ENCODE measurements at regions not wholly inside any gene's neighbourhood (a gene's known extent, or its start where the extent isn't known, plus 50 kb on each side); places are given as distances from the start of the nearest gene placed in this dataset.

DNA sequence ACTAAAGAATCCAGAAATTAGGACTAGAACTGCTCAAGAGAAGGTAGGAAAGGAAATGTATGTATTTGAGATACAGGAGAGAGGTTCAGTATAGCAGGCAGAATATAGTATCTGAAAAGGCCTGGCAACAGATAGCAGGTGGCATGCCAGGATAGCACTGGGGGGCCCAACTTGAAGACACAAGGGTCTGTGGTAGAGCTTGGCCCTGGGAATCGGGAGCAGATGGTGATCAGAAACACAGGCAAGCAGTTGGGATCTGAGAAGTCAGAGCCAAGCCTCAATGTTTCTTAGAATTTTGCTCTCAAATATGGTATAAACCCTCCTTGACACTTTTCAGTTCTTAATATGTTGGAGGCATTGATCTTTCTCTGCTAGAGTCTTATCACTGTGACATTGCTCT lies 499.8 kb upstream of the CD180 start:
- H3K4me1 ChIP-seq (ENCODE audit: control insufficient read depth, insufficient read depth, low read length, poor library complexity, severe bottlenecking) = no peaks in the 10 kb centered on the region
- H3K36me3 ChIP-seq (ENCODE audit: control insufficient read depth, insufficient read depth, low read length) = no peaks in the 10 kb centered on the region
- H3K27me3 ChIP-seq (ENCODE audit: control insufficient read depth, insufficient read depth, low read length) = no peaks in the 10 kb centered on the region
- peaks cover 0 to 4% (median 1%) of the 10 kb centered on the region in 7 donors for H3K9me3 Mint-ChIP-seq
- H3K9me3 ChIP-seq (ENCODE audit: control insufficient read depth in 2 of 2, low read length in 2 of 2) = no peaks in the 10 kb centered on the region
- H3K27me3 Mint-ChIP-seq = no peaks in the 10 kb centered on the region
- no peak overlapping the region for H3K27ac Mint-ChIP-seq
- H3K4me3 ChIP-seq (ENCODE audit: low read depth, low read length) = no peak overlapping the region
- H3K4me3 Mint-ChIP-seq = no peak overlapping the region
- no peaks in the 10 kb centered on the region for H3K4me1 Mint-ChIP-seq
- DNase-seq (no peak), ATAC-seq (ENCODE audit: low read depth in 2 of 2) (no peak)
- H3K27ac ChIP-seq (ENCODE audit: insufficient read depth, low read length, poor library complexity, severe bottlenecking) = no peak overlapping the region
- H3K36me3 Mint-ChIP-seq = no peaks in the 10 kb centered on the region

DNA sequence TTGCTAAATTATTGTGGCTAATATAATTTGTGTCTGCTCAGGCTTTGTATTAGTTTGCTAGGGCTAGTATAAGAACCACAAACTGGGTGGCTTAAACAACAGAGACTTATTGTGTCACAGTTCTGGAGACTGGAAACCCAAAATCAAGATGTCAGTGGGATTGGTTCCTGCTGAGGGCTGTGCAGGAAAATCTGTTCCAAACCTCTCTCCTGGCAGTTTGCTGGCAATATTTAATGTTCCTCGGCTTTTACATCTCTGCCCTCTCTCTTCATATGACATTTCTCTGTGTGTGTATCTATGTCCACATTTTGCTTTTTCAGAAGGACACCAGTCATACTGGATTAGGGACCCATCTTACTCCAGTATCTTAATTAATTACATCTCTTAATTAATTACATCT lies 498.8 kb upstream of the CD180 start:
- H3K9me3 Mint-ChIP-seq = peaks cover 0 to 4% (median 0%) of the 10 kb centered on the region in 7 donors
- H3K4me1 Mint-ChIP-seq = no peaks in the 10 kb centered on the region
- H3K4me3 Mint-ChIP-seq = no peak overlapping the region
- H3K36me3 Mint-ChIP-seq = no peaks in the 10 kb centered on the region
- Histone ChIP-seq H3K4me3 (ENCODE audit: low read depth, low read length) (no peak overlapping the region), H3K4me1 (ENCODE audit: control insufficient read depth, insufficient read depth, low read length, poor library complexity, severe bottlenecking) (no peaks in the 10 kb centered on the region), H3K36me3 (ENCODE audit: control insufficient read depth, insufficient read depth, low read length) (no peaks in the 10 kb centered on the region), H3K27ac (ENCODE audit: insufficient read depth, low read length, poor library complexity, severe bottlenecking) (no peak overlapping the region), H3K9me3 (ENCODE audit: control insufficient read depth in 2 of 2, low read length in 2 of 2) (no peaks in the 10 kb centered on the region), H3K27me3 (ENCODE audit: control insufficient read depth, insufficient read depth, low read length) (no peaks in the 10 kb centered on the region)
- no peak for DNase-seq
- ATAC-seq (ENCODE audit: low read depth in 2 of 2) = no peak
- no peaks in the 10 kb centered on the region for H3K27me3 Mint-ChIP-seq
- H3K27ac Mint-ChIP-seq = no peak overlapping the region

GRCh38 chr5:67694810-67695191 lies 498.2 kb upstream of the CD180 start:
- Histone ChIP-seq H3K4me1 (ENCODE audit: control insufficient read depth, insufficient read depth, low read length, poor library complexity, severe bottlenecking) (no peaks in the 10 kb centered on the region), H3K36me3 (ENCODE audit: control insufficient read depth, insufficient read depth, low read length) (no peaks in the 10 kb centered on the region), H3K9me3 (ENCODE audit: control insufficient read depth in 2 of 2, low read length in 2 of 2) (no peaks in the 10 kb centered on the region), H3K27ac (ENCODE audit: insufficient read depth, low read length, poor library complexity, severe bottlenecking) (no peak overlapping the region), H3K4me3 (ENCODE audit: low read depth, low read length) (no peak overlapping the region), H3K27me3 (ENCODE audit: control insufficient read depth, insufficient read depth, low read length) (no peaks in the 10 kb centered on the region)
- H3K27me3 Mint-ChIP-seq = no peaks in the 10 kb centered on the region
- DNase-seq (no peak), ATAC-seq (ENCODE audit: low read depth in 2 of 2) (no peak)
- peaks cover 0 to 4% (median 0%) of the 10 kb centered on the region in 7 donors for H3K9me3 Mint-ChIP-seq
- no peak overlapping the region for H3K4me3 Mint-ChIP-seq
- no peak overlapping the region for H3K27ac Mint-ChIP-seq
- H3K36me3 Mint-ChIP-seq = no peaks in the 10 kb centered on the region
- H3K4me1 Mint-ChIP-seq = no peaks in the 10 kb centered on the region

DNA sequence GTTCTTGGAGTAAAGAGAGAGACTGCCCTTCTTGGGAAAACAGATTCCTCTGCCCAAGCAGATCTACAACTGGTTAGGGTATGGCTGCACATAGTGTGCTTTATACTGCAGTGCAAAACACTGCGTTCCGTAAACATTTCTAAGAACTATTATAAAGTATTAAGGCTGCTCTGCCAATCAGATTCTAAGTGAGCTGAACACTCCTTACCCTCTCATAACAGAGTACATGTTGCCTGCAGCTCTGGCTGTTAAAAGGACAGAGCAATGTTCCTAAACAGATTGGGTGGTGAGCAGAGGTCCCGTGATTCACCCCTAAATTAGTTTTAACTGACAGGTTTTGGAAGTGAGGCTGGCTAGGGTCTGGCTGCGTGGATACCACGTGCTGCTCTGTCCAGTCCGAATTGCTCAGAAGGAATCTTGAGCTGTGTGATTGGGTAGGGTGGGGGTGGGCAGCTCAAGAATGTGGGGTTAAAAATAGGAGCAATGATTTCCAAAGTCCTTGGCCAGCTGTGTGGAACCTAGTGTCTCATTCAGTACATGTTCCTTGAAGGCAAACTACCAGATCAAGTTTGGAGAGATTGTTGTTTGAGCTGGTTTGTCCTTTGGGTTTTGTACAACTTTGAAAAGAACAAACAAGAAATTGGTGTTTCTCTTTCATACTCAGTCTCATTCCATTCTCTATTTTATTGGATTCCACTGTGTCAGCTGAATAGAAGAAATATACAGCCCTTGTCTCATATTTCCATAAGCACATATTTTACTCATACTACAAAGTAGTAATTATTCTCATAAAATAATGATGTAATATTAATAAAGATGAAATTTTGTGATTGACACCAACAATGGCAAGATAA lies 497.6 kb upstream of the CD180 start:
- Mint-ChIP-seq H3K27me3 (no peaks in the 10 kb centered on the region), H3K9me3 (peaks cover 0 to 4% (median 0%) of the 10 kb centered on the region in 7 donors)
- no peak for DNase-seq

DNA sequence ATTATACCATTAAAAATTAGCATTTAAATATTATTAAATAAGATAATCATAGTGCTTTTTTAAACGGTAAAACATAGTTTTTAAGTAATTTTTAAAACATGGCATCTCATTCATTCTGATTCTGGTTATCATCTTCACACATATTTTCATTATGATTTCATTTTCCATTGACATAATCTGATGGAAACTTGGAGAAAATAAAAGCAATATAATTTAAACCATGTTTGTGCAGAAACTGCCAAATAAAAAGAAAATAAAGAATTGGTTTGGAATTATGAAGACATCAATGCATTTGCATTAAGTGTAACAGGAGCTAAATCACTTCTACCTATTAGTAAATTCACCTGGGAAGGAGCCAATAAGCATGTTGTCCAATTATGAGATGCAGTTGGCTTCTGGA lies 490.1 kb upstream of the CD180 start:
- H3K36me3 Mint-ChIP-seq = no peaks in the 10 kb centered on the region
- H3K4me1 ChIP-seq (ENCODE audit: control insufficient read depth, insufficient read depth, low read length, poor library complexity, severe bottlenecking) = no peaks in the 10 kb centered on the region
- no peak overlapping the region for H3K27ac Mint-ChIP-seq
- ATAC-seq (ENCODE audit: low read depth in 2 of 2) = no peak
- H3K27me3 ChIP-seq (ENCODE audit: control insufficient read depth, insufficient read depth, low read length) = peaks cover 4% of the 10 kb centered on the region
- no peak for DNase-seq
- no peaks in the 10 kb centered on the region for H3K36me3 ChIP-seq (ENCODE audit: control insufficient read depth, insufficient read depth, low read length)
- no peaks in the 10 kb centered on the region for H3K9me3 ChIP-seq (ENCODE audit: control insufficient read depth in 2 of 2, low read length in 2 of 2)
- H3K4me1 Mint-ChIP-seq = no peaks in the 10 kb centered on the region
- peaks cover 10% of the 10 kb centered on the region for H3K27me3 Mint-ChIP-seq
- H3K9me3 Mint-ChIP-seq = no peaks in the 10 kb centered on the region
- no peak overlapping the region for H3K4me3 Mint-ChIP-seq
- no peak overlapping the region for H3K27ac ChIP-seq (ENCODE audit: insufficient read depth, low read length, poor library complexity, severe bottlenecking)
- H3K4me3 ChIP-seq (ENCODE audit: low read depth, low read length) = no peak overlapping the region

More for the DNA sequence above, 497.6 kb upstream of the CD180 start:
- no peaks in the 10 kb centered on the region for H3K9me3 ChIP-seq (ENCODE audit: control insufficient read depth in 2 of 2, low read length in 2 of 2)
- H3K36me3 ChIP-seq (ENCODE audit: control insufficient read depth, insufficient read depth, low read length) = no peaks in the 10 kb centered on the region
- Mint-ChIP-seq H3K27ac (no peak overlapping the region), H3K4me3 (no peak overlapping the region), H3K4me1 (no peaks in the 10 kb centered on the region), H3K36me3 (no peaks in the 10 kb centered on the region)
- H3K27me3 ChIP-seq (ENCODE audit: control insufficient read depth, insufficient read depth, low read length) = no peaks in the 10 kb centered on the region
- H3K4me3 ChIP-seq (ENCODE audit: low read depth, low read length) = no peak overlapping the region
- ATAC-seq (ENCODE audit: low read depth in 2 of 2) = no peak
- no peak overlapping the region for H3K27ac ChIP-seq (ENCODE audit: insufficient read depth, low read length, poor library complexity, severe bottlenecking)
- H3K4me1 ChIP-seq (ENCODE audit: control insufficient read depth, insufficient read depth, low read length, poor library complexity, severe bottlenecking) = no peaks in the 10 kb centered on the region

DNA sequence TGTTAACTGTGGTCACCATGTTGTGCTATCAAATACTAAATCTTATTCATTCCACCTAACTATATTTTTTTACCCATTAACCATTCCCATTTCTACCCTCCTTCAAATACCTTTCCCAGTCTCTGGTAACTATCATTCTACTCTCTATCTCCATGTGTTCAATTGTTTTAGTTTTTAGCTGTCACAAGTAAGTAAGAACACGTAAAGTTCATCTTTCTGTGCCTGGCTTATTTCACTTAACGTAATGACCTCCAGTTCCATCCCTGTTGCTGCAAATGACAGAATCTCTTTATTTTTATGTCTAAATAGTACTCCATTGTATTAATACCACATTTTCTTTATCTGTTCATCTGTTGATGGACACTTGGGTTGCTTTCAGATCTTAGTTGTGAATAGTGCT lies 485.1 kb upstream of the CD180 start:
- DNase-seq (no peak), ATAC-seq (ENCODE audit: low read depth in 2 of 2) (no peak)
- Mint-ChIP-seq H3K36me3 (no peaks in the 10 kb centered on the region), H3K27ac (no peak overlapping the region), H3K27me3 (peaks cover 16% of the 10 kb centered on the region), H3K9me3 (no peaks in the 10 kb centered on the region), H3K4me1 (no peaks in the 10 kb centered on the region), H3K4me3 (no peak overlapping the region)
- Histone ChIP-seq H3K27me3 (ENCODE audit: control insufficient read depth, insufficient read depth, low read length) (peaks cover 4% of the 10 kb centered on the region), H3K4me3 (ENCODE audit: low read depth, low read length) (no peak overlapping the region), H3K36me3 (ENCODE audit: control insufficient read depth, insufficient read depth, low read length) (no peaks in the 10 kb centered on the region), H3K9me3 (ENCODE audit: control insufficient read depth in 2 of 2, low read length in 2 of 2) (no peaks in the 10 kb centered on the region), H3K27ac (ENCODE audit: insufficient read depth, low read length, poor library complexity, severe bottlenecking) (no peak overlapping the region), H3K4me1 (ENCODE audit: control insufficient read depth, insufficient read depth, low read length, poor library complexity, severe bottlenecking) (no peaks in the 10 kb centered on the region)

GRCh38 chr5:67680099-67680498 lies 483.5 kb upstream of the CD180 start:
- peaks cover 16% of the 10 kb centered on the region for H3K27me3 Mint-ChIP-seq
- no peak overlapping the region for H3K4me3 Mint-ChIP-seq
- no peaks in the 10 kb centered on the region for H3K4me1 ChIP-seq (ENCODE audit: control insufficient read depth, insufficient read depth, low read length, poor library complexity, severe bottlenecking)
- no peaks in the 10 kb centered on the region for H3K4me1 Mint-ChIP-seq
- H3K9me3 ChIP-seq (ENCODE audit: control insufficient read depth in 2 of 2, low read length in 2 of 2) = no peaks in the 10 kb centered on the region
- H3K36me3 Mint-ChIP-seq = no peaks in the 10 kb centered on the region
- peaks cover 1% of the 10 kb centered on the region for H3K27me3 ChIP-seq (ENCODE audit: control insufficient read depth, insufficient read depth, low read length)
- no peak overlapping the region for H3K27ac Mint-ChIP-seq
- no peaks in the 10 kb centered on the region for H3K36me3 ChIP-seq (ENCODE audit: control insufficient read depth, insufficient read depth, low read length)
- H3K4me3 ChIP-seq (ENCODE audit: low read depth, low read length) = no peak overlapping the region
- no peak for DNase-seq
- no peak overlapping the region for H3K27ac ChIP-seq (ENCODE audit: insufficient read depth, low read length, poor library complexity, severe bottlenecking)
- ATAC-seq (ENCODE audit: low read depth in 2 of 2) = no peak
- H3K9me3 Mint-ChIP-seq = no peaks in the 10 kb centered on the region

GRCh38 chr5:67679184-67679841 lies 482.7 kb upstream of the CD180 start:
- DNase-seq (no peak), ATAC-seq (ENCODE audit: low read depth in 2 of 2) (no peak)
- Mint-ChIP-seq H3K4me1 (no peaks in the 10 kb centered on the region), H3K36me3 (no peaks in the 10 kb centered on the region), H3K27me3 (peaks cover 10% of the 10 kb centered on the region), H3K4me3 (no peak overlapping the region), H3K9me3 (no peaks in the 10 kb centered on the region), H3K27ac (no peak overlapping the region)
- Histone ChIP-seq H3K4me3 (ENCODE audit: low read depth, low read length) (no peak overlapping the region), H3K9me3 (ENCODE audit: control insufficient read depth in 2 of 2, low read length in 2 of 2) (no peaks in the 10 kb centered on the region), H3K27me3 (ENCODE audit: control insufficient read depth, insufficient read depth, low read length) (no peaks in the 10 kb centered on the region), H3K36me3 (ENCODE audit: control insufficient read depth, insufficient read depth, low read length) (no peaks in the 10 kb centered on the region), H3K4me1 (ENCODE audit: control insufficient read depth, insufficient read depth, low read length, poor library complexity, severe bottlenecking) (no peaks in the 10 kb centered on the region), H3K27ac (ENCODE audit: insufficient read depth, low read length, poor library complexity, severe bottlenecking) (no peak overlapping the region)
